Astrocyte (in vitro differentiated cells and primary cell): ENCODE measurements at regions not wholly inside any gene's neighbourhood (a gene's known extent, or its start where the extent isn't known, plus 50 kb on each side); places are given as distances from the start of the nearest gene placed in this dataset.
"Not testable (repeated sequence)": the region's sequence is repeated elsewhere in the genome, so short reads cannot be mapped to it uniquely, and the experiment has no call there.

Experiments used
- DNase-seq: peaks from one replicate; pipeline ENCODE4 v3.0.0-alpha.2; 2010; ENCODE audit warnings: low read depth
- FAIRE-seq: peaks from 2 replicates; lab custom pipeline; 2011; peaks lifted over from hg19 to GRCh38; lab: Jason Lieb, UNC
- H2AFZ ChIP-seq: 2 replicates; pipeline ENCODE4 v1.6.0; 2012; ENCODE audit warnings: low read depth, low read length, inconsistent platforms
- H3K27ac ChIP-seq: 2 replicates; pipeline ENCODE4 v1.5.1; 2011; ENCODE audit warnings: low read depth, low read length, inconsistent platforms
- H3K27me3 ChIP-seq: 2 replicates; pipeline ENCODE4 v1.6.0; 2011; ENCODE audit warnings: low read length, inconsistent platforms; ENCODE audit not compliant: insufficient read depth
- H3K36me3 ChIP-seq: 2 replicates; pipeline ENCODE4 v1.5.1; 2011; ENCODE audit warnings: low read length, inconsistent platforms; ENCODE audit not compliant: insufficient read depth
- H3K4me1 ChIP-seq: 2 replicates; pipeline ENCODE4 v1.5.1; 2011; ENCODE audit warnings: low read length, inconsistent platforms; ENCODE audit not compliant: insufficient read depth
- H3K4me2 ChIP-seq: 2 replicates; pipeline ENCODE4 v1.6.0; 2012; ENCODE audit warnings: low read length, inconsistent platforms
- H3K4me3 ChIP-seq: 2 replicates; pipeline ENCODE4 v1.5.1; 2011; ENCODE audit warnings: low read depth, mild to moderate bottlenecking, low read length, inconsistent platforms; ENCODE audit not compliant: insufficient read depth
- H3K79me2 ChIP-seq: 2 replicates; pipeline ENCODE4 v1.6.0; 2012; ENCODE audit warnings: mild to moderate bottlenecking, low read length, inconsistent platforms; ENCODE audit not compliant: insufficient read depth
- H3K9ac ChIP-seq: 2 replicates; pipeline ENCODE4 v1.6.0; 2012; ENCODE audit warnings: mild to moderate bottlenecking, low read length, inconsistent platforms
- H3K9me3 ChIP-seq: 2 replicates; pipeline ENCODE4 v1.5.1; 2012; ENCODE audit warnings: low read depth, mild to moderate bottlenecking, low read length, inconsistent platforms; ENCODE audit not compliant: insufficient read depth
- H4K20me1 ChIP-seq: 2 replicates; pipeline ENCODE4 v1.6.0; 2012; ENCODE audit warnings: low read length, inconsistent platforms; ENCODE audit not compliant: insufficient read depth
- H3K27ac Mint-ChIP-seq: one replicate; pipeline ENCODE4 v1.8.0; 2021; ENCODE audit warnings: mild to moderate bottlenecking, mixed read lengths; ENCODE audit not compliant: unreplicated experiment
- H3K27me3 Mint-ChIP-seq: one replicate; pipeline ENCODE4 v1.8.0; 2021; ENCODE audit warnings: low read depth, mixed read lengths; ENCODE audit not compliant: unreplicated experiment
- H3K36me3 Mint-ChIP-seq: one replicate; pipeline ENCODE4 v1.8.0; 2021; ENCODE audit warnings: low read depth, mixed read lengths; ENCODE audit not compliant: unreplicated experiment
- H3K4me1 Mint-ChIP-seq: one replicate; pipeline ENCODE4 v1.8.0; 2021; ENCODE audit warnings: low read depth, mixed read lengths; ENCODE audit not compliant: unreplicated experiment
- H3K4me3 Mint-ChIP-seq: one replicate; pipeline ENCODE4 v1.8.0; 2021; ENCODE audit warnings: mild to moderate bottlenecking, moderate library complexity, mixed read lengths; ENCODE audit not compliant: unreplicated experiment
- H3K9me3 Mint-ChIP-seq: one replicate; pipeline ENCODE4 v1.8.0; 2021; ENCODE audit warnings: mild to moderate bottlenecking, mixed read lengths; ENCODE audit not compliant: unreplicated experiment
- CTCF ChIP-seq: IDR thresholded peaks from 2 replicates; pipeline ENCODE4 v1.5.1; 2011; ENCODE audit warnings: low read depth, mild to moderate bottlenecking, inconsistent platforms, low read length, moderate library complexity; ENCODE audit not compliant: insufficient read depth
- EZH2 ChIP-seq: IDR thresholded peaks from 2 replicates; pipeline ENCODE4 v1.6.1; 2012; ENCODE audit warnings: mild to moderate bottlenecking, low read length, inconsistent platforms; ENCODE audit not compliant: insufficient read depth

- H3K27ac ChIP-seq: no peak overlapping the region
- TF ChIP-seq EZH2 (no peak), CTCF (no peak)
- no peak overlapping the region for H3K9ac ChIP-seq
- H3K79me2 ChIP-seq: no peaks in the 10 kb centered on the region
- H3K4me3 ChIP-seq: no peak overlapping the region
- peaks cover 17% of the 10 kb centered on the region for H3K9me3 Mint-ChIP-seq
- H3K27me3 Mint-ChIP-seq: no peaks in the 10 kb centered on the region
- FAIRE-seq (no peak), DNase-seq (no peak)
- no peaks in the 10 kb centered on the region for H3K27me3 ChIP-seq
- no peak overlapping the region for H3K4me3 Mint-ChIP-seq
- no peaks in the 10 kb centered on the region for H3K36me3 Mint-ChIP-seq
- no peaks in the 10 kb centered on the region for H4K20me1 ChIP-seq
- no peaks in the 10 kb centered on the region for H3K36me3 ChIP-seq
- no peak overlapping the region for H2AFZ ChIP-seq
- no peaks in the 10 kb centered on the region for H3K4me1 ChIP-seq
- no peaks in the 10 kb centered on the region for H3K9me3 ChIP-seq
- no peak overlapping the region for H3K4me2 ChIP-seq
- no peak overlapping the region for H3K27ac Mint-ChIP-seq
- H3K4me1 Mint-ChIP-seq: peaks cover 6% of the 10 kb centered on the region
These were observed 114.4 kb upstream of the TMTC4 start for GRCh38 chr13:100789025-100789424.

GRCh38 chr13:100788540-100788939 is 113.9 kb upstream of the TMTC4 start:
- no peaks in the 10 kb centered on the region for H3K79me2 ChIP-seq
- no peaks in the 10 kb centered on the region for H3K4me1 ChIP-seq
- no peaks in the 10 kb centered on the region for H3K27me3 ChIP-seq
- H3K9me3 ChIP-seq: no peaks in the 10 kb centered on the region
- DNase-seq (no peak), FAIRE-seq (no peak)
- no peak overlapping the region for H3K27ac ChIP-seq
- H3K27ac Mint-ChIP-seq: no peak overlapping the region
- no peak overlapping the region for H3K4me2 ChIP-seq
- H3K4me1 Mint-ChIP-seq: peaks cover 6% of the 10 kb centered on the region
- no peaks in the 10 kb centered on the region for H4K20me1 ChIP-seq
- TF ChIP-seq EZH2 (no peak), CTCF (no peak)
- H3K27me3 Mint-ChIP-seq: no peaks in the 10 kb centered on the region
- H3K4me3 Mint-ChIP-seq: no peak overlapping the region
- H3K9me3 Mint-ChIP-seq: peaks cover 17% of the 10 kb centered on the region
- H3K4me3 ChIP-seq: no peak overlapping the region
- no peak overlapping the region for H3K9ac ChIP-seq
- no peaks in the 10 kb centered on the region for H3K36me3 ChIP-seq
- H3K36me3 Mint-ChIP-seq: no peaks in the 10 kb centered on the region
- H2AFZ ChIP-seq: no peak overlapping the region

- H3K27me3 Mint-ChIP-seq: no peaks in the 10 kb centered on the region
- no peaks in the 10 kb centered on the region for H4K20me1 ChIP-seq
- no peak overlapping the region for H3K4me3 ChIP-seq
- no peak overlapping the region for H3K4me2 ChIP-seq
- no peaks in the 10 kb centered on the region for H3K79me2 ChIP-seq
- H3K9me3 Mint-ChIP-seq: peaks cover 11% of the 10 kb centered on the region
- no peaks in the 10 kb centered on the region for H3K36me3 ChIP-seq
- TF ChIP-seq EZH2 (no peak), CTCF (no peak)
- no peak overlapping the region for H3K27ac Mint-ChIP-seq
- H3K36me3 Mint-ChIP-seq: no peaks in the 10 kb centered on the region
- H3K27me3 ChIP-seq: no peaks in the 10 kb centered on the region
- H3K27ac ChIP-seq: no peak overlapping the region
- no peak overlapping the region for H2AFZ ChIP-seq
- FAIRE-seq: no peak
- H3K4me1 Mint-ChIP-seq: peaks cover 6% of the 10 kb centered on the region
- H3K9me3 ChIP-seq: no peaks in the 10 kb centered on the region
- H3K4me1 ChIP-seq: no peaks in the 10 kb centered on the region
- DNase-seq: no peak
- no peak overlapping the region for H3K9ac ChIP-seq
- H3K4me3 Mint-ChIP-seq: no peak overlapping the region
These were observed 113.3 kb upstream of the TMTC4 start for GRCh38 chr13:100787899-100788298.

GRCh38 chr13:100776686-100777085 is 102.1 kb upstream of the TMTC4 start:
- not testable (repeated sequence) for H3K27ac ChIP-seq, H3K27ac Mint-ChIP-seq, H3K9ac ChIP-seq, H3K9me3 Mint-ChIP-seq, H3K9me3 ChIP-seq, H3K4me3 Mint-ChIP-seq, H3K4me3 ChIP-seq, FAIRE-seq, H3K79me2 ChIP-seq, H3K27me3 Mint-ChIP-seq, DNase-seq, H3K4me2 ChIP-seq, H4K20me1 ChIP-seq, H3K4me1 Mint-ChIP-seq, H3K36me3 ChIP-seq, H2AFZ ChIP-seq, H3K27me3 ChIP-seq, H3K4me1 ChIP-seq, H3K36me3 Mint-ChIP-seq
